Pancreas (tissue), 10 donors: ENCODE measurements at regions not wholly inside any gene's neighbourhood (a gene's known extent, or its start where the extent isn't known, plus 50 kb on each side); places are given as distances from the start of the nearest gene placed in this dataset.
A peak's percentile ranks its signal among the peaks of the same experiment; 100 is the strongest.

Experiments
- ATAC-seq, 4 donors: fragments of 200-7000 bp; cut with Tn5 transposase; one replicate each; pipeline versions ENCODE4 v1.8.0 to v1.9.1; 2020; ENCODE audit warnings: mild to moderate bottlenecking in 4 of 4, moderate library complexity in 4 of 4
- DNase-seq, 6 donors: peaks; one replicate each; pipeline ENCODE4 v3.0.0-alpha.2; 2020
- FAIRE-seq: peaks from 2 replicates; lab custom pipeline; 2012; peaks lifted over from hg19 to GRCh38; lab: Jason Lieb, UNC
- H3K27ac ChIP-seq, 4 donors: fragments of 200-600 bp; sonication (generic); 1 replicate in 3 of 4; 2 replicates in 1 of 4; pipeline versions ENCODE4 v1.5.0 to v1.8.0; 2020
- H3K27me3 ChIP-seq, 4 donors: fragments of 200-600 bp; one replicate each; pipeline ENCODE4 v1.8.0; 2021
- H3K36me3 ChIP-seq, 3 donors: fragments of 200-600 bp; sonication (generic) in 1 of 3; one replicate each; pipeline versions ENCODE4 v1.5.0 to v1.8.0; 2020 to 2021
- H3K4me1 ChIP-seq, 3 donors: fragments of 200-600 bp; one replicate each; pipeline ENCODE4 v1.8.0; 2021
- H3K4me3 ChIP-seq, 4 donors: fragments of 200-600 bp; sonication (generic) in 2 of 4; one replicate each; pipeline versions ENCODE4 v1.5.0 to v1.8.0; 2020 to 2021
- H3K9me3 ChIP-seq, 4 donors: fragments of 200-600 bp; one replicate each; pipeline ENCODE4 v1.8.0; 2021
- CTCF ChIP-seq, 4 donors: fragments of 200-600 bp; sonication (generic) in 3 of 4; IDR thresholded peaks; one replicate each; pipeline versions ENCODE4 v1.5.0 to v1.8.0; 2021; ENCODE audit warnings: antibody characterized with exemption in 4 of 4
- WGBS, 2 donors: extraction: QIAGEN DNeasy Blood & Tissue Kit; methylation state at CpG; one replicate each; pipeline ENCODE4 v1.1.7; 2013; 5-methylcytosine and 5-hydroxymethylcytosine counted together
- intact Hi-C, 3 donors: fragments of 100-400 bp; cut with DNase I; formaldehyde crosslinking; loops; one replicate each; pipeline versions ENCODE4 v1.11.1 to v1.14.2; 2022
- donor health status: healthy with polysubstance abuse.
- donor health status: DM: no; HTN: no; CAD: no; lungs with moderate emphysema.
- donor health status: DM: no; HTN: no; CAD: no.
- donor health status: control.
- donor health status: control.
- donor health status: Bipolar disorder and iron deficiency.
- donor health status: DM: yes; HTN: yes; CAD: no.
- donor health status: DM: no; HTN: no; CAD: no.
- donor health status: DM: no; HTN: no; CAD: no.
- donor health status: DM: yes; HTN: yes; CAD: no.

DNA sequence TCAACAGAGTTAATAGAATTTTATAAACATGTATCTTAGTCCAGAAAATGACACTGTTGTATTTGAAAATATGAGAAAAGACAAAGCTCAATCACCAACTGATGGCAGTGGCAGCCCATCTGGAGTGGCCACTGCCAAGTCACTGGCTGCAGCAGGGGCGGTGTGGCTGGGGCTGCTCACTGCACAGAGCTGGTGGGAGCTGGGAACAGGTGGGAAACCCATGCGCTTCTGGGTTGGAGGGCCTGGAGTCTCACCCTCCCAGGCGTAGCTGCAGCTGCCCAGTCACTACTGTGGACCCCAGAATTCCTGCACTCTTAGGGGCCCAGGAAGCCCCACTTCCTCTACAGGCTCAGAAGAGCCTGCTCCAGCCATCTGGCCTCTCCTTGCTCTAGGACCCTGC lies 251.8 kb upstream of the NDST4 start:
- Histone ChIP-seq H3K27me3 (no peaks in the 10 kb centered on the region), H3K9me3 (no peaks in the 10 kb centered on the region), H3K27ac (no peak overlapping the region), H3K4me3 (no peak overlapping the region), H3K36me3 (no peaks in the 10 kb centered on the region), H3K4me1 (no peaks in the 10 kb centered on the region)
- ATAC-seq (no peak), DNase-seq (peak in 2 of 6 donors; percentile 41), FAIRE-seq (no peak)
- 66 to 76% methylated on average over 3 of the region's 3 CpGs for WGBS, 2 donors
- intact Hi-C loops = no loop called here
- no peak for TF ChIP-seq CTCF (IDR thresholded peaks at IDR 0.05)

DNA sequence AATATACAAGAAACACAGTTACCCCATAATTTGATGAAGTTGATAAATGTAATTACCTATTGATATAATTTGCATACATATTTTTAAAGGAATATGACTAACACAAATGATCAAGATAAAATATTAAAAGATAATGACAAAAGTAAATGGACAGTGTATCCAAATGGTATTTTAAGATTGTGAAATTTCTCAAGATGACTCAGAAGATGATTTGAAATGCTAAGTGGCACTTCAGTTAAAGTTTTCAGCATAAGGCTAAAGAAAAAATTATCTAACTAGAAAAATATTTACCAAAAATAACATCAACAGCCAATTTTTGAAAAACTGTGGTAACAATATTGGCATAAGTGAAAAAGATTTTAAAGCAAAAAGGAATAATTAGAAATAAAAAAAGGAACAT lies 248.4 kb upstream of the NDST4 start:
- DNase-seq (no peak), FAIRE-seq (peak; percentile 60), ATAC-seq (no peak)
- no peaks in the 10 kb centered on the region for H3K4me1 ChIP-seq
- no peaks in the 10 kb centered on the region for H3K9me3 ChIP-seq
- H3K4me3 ChIP-seq = no peak overlapping the region
- no peak for TF ChIP-seq CTCF (IDR thresholded peaks at IDR 0.05)
- no peaks in the 10 kb centered on the region for H3K27me3 ChIP-seq
- intact Hi-C loops = no loop called here
- no peak overlapping the region for H3K27ac ChIP-seq
- no peaks in the 10 kb centered on the region for H3K36me3 ChIP-seq

DNA sequence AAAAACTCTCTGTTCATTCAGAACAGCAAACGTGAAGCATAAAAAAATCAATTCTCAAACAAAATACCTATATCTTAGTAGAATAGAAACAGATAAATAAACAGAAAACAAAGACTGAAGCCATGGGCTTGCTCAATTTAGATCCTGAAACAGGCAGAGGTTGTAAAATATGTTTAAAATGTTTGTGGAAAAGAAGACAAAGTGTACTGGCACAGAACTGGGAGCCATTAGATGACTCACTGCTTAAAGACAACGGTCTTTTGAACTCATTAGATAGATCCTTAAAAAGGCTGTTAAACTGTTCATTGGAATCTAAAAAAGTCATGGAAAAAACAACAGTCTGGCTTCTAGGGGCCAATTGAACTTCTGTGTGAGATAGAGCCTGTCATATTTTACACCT lies 247.0 kb upstream of the NDST4 start:
- H3K4me1 ChIP-seq = no peaks in the 10 kb centered on the region
- no peaks in the 10 kb centered on the region for H3K9me3 ChIP-seq
- intact Hi-C loops = no loop called here
- FAIRE-seq (no peak), DNase-seq (no peak), ATAC-seq (no peak)
- no peaks in the 10 kb centered on the region for H3K27me3 ChIP-seq
- H3K27ac ChIP-seq = no peak overlapping the region
- 36% methylated on average over 2 of the region's 2 CpGs for WGBS, 2 donors
- no peak for TF ChIP-seq CTCF (IDR thresholded peaks at IDR 0.05)
- no peak overlapping the region for H3K4me3 ChIP-seq
- H3K36me3 ChIP-seq = no peaks in the 10 kb centered on the region

- H3K27me3 ChIP-seq = no peaks in the 10 kb centered on the region
- no peaks in the 10 kb centered on the region for H3K9me3 ChIP-seq
- intact Hi-C loops = no loop called here
- FAIRE-seq = no peak
- H3K36me3 ChIP-seq = no peaks in the 10 kb centered on the region
- no peak for ATAC-seq
- no peak for TF ChIP-seq CTCF (IDR thresholded peaks at IDR 0.05)
- no peak overlapping the region for H3K4me3 ChIP-seq
- no peaks in the 10 kb centered on the region for H3K4me1 ChIP-seq
- no peak for DNase-seq
- H3K27ac ChIP-seq = no peak overlapping the region
These were observed 244.4 kb upstream of the NDST4 start for GRCh38 chr4:115357776-115358175.

GRCh38 chr4:115356176-115356575 lies 242.8 kb upstream of the NDST4 start:
- Histone ChIP-seq H3K4me3 (no peak overlapping the region), H3K36me3 (no peaks in the 10 kb centered on the region), H3K4me1 (no peaks in the 10 kb centered on the region), H3K27me3 (no peaks in the 10 kb centered on the region), H3K27ac (no peak overlapping the region), H3K9me3 (no peaks in the 10 kb centered on the region)
- DNase-seq = no peak
- 74 to 85% methylated on average over 5 of the region's 5 CpGs for WGBS, 2 donors
- FAIRE-seq = no peak
- no peak for ATAC-seq
- TF ChIP-seq CTCF (IDR thresholded peaks at IDR 0.05) = no peak
- intact Hi-C loops = no loop called here
